Right renal pelvis (tissue), 4 donors: ENCODE measurements at regions not wholly inside any gene's neighbourhood (a gene's known extent, or its start where the extent isn't known, plus 50 kb on each side); places are given as distances from the start of the nearest gene placed in this dataset.

Experiments
- DNase-seq, 4 donors: peaks; one replicate each; pipeline ENCODE4 v3.0.0-alpha.2; 2013; ENCODE audit warnings: low read depth in 4 of 4, low spot score in 3 of 4, missing footprints in 1 of 4

GRCh38 chr10:3471927-3472286 is 299.3 kb upstream of the PITRM1 start:
- DNase-seq: no peak

GRCh38 chr10:3471472-3471871 is 298.9 kb upstream of the PITRM1 start:
- no peak for DNase-seq

- DNase-seq: no peak
These were observed 297.6 kb upstream of the PITRM1 start for GRCh38 chr10:3470191-3470590.

GRCh38 chr10:3469639-3470020 is 297.0 kb upstream of the PITRM1 start:
- no peak for DNase-seq

- DNase-seq: no peak
These were observed 296.5 kb upstream of the PITRM1 start for GRCh38 chr10:3468919-3469638.

GRCh38 chr10:3467052-3467951 is 294.7 kb upstream of the PITRM1 start:
- no peak for DNase-seq

- no peak for DNase-seq
These were observed 292.9 kb upstream of the PITRM1 start for GRCh38 chr10:3465406-3465891.

GRCh38 chr10:3464760-3465405 is 292.3 kb upstream of the PITRM1 start:
- DNase-seq: no peak

GRCh38 chr10:3460420-3461128 is 288.0 kb upstream of the PITRM1 start:
- DNase-seq: no peak

- no peak for DNase-seq
These were observed 283.1 kb upstream of the PITRM1 start for GRCh38 chr10:3455385-3456334.

- DNase-seq: no peak
These were observed 280.2 kb upstream of the PITRM1 start for GRCh38 chr10:3452683-3453361.

GRCh38 chr10:3452173-3452626 is 279.6 kb upstream of the PITRM1 start:
- no peak for DNase-seq

- no peak for DNase-seq
These were observed 279.1 kb upstream of the PITRM1 start for GRCh38 chr10:3451516-3452172.

GRCh38 chr10:3446221-3446620 is 273.6 kb upstream of the PITRM1 start:
- DNase-seq: no peak

GRCh38 chr10:3445648-3446047 is 273.1 kb upstream of the PITRM1 start:
- DNase-seq: no peak

GRCh38 chr10:3442451-3442990 is 269.9 kb upstream of the PITRM1 start:
- DNase-seq: no peak

- no peak for DNase-seq
These were observed 266.6 kb upstream of the PITRM1 start for GRCh38 chr10:3439183-3439582.

GRCh38 chr10:3438606-3439005 is 266.0 kb upstream of the PITRM1 start:
- DNase-seq: no peak
